PC-9 (cell line): ENCODE measurements at regions not wholly inside any gene's neighbourhood (a gene's known extent, or its start where the extent isn't known, plus 50 kb on each side); places are given as distances from the start of the nearest gene placed in this dataset.

Source experiments
- CTCF ChIP-seq: fragments of 200-600 bp; sonication (generic); conservative IDR thresholded peaks from 2 replicates; pipeline ENCODE4 v1.6.1; 2017; ENCODE audit warnings: mixed run types, antibody characterized with exemption, mild to moderate bottlenecking, moderate library complexity
- EZH2 ChIP-seq: fragments of 200-600 bp; sonication (generic); IDR thresholded peaks from 2 replicates; pipeline ENCODE4 v1.8.0; 2017; ENCODE audit warnings: antibody characterized with exemption, low read depth

- TF ChIP-seq CTCF: no peak
- TF ChIP-seq EZH2: no peak
These were observed 120.7 kb upstream of the SOD1 start for GRCh38 chr21:31538816-31539215.
